Neural cell (in vitro differentiated cells): ENCODE measurements at regions not wholly inside any gene's neighbourhood (a gene's known extent, or its start where the extent isn't known, plus 50 kb on each side); places are given as distances from the start of the nearest gene placed in this dataset.

Source experiments
- H2AFZ ChIP-seq: fragments of 200-600, 300-800 bp; sonication (generic), shearing (Covaris generic); 2 replicates; pipeline ENCODE4 v1.6.0; 2014; ENCODE audit warnings: low read depth, mild to moderate bottlenecking, antibody characterized with exemption, low read length, moderate library complexity
- H3F3A ChIP-seq: fragments of 200-600 bp; shearing (Covaris generic); 2 replicates; pipeline ENCODE4 v1.6.1; 2016; ENCODE audit warnings: mild to moderate bottlenecking, moderate library complexity, mixed read lengths, antibody characterized with exemption, low read length; ENCODE audit not compliant: insufficient read depth, poor library complexity, severe bottlenecking
- H3K27ac ChIP-seq: fragments of 200-600, 300-800 bp; sonication (generic), shearing (Covaris generic); 2 replicates; pipeline ENCODE4 v1.5.1; 2014; ENCODE audit warnings: mild to moderate bottlenecking, low read length, moderate library complexity
- H3K27me3 ChIP-seq: fragments of 300-800, 200-600 bp; sonication (generic), shearing (Covaris generic); 2 replicates; pipeline ENCODE4 v1.6.0; 2014; ENCODE audit warnings: mild to moderate bottlenecking, low read depth, low read length, moderate library complexity; ENCODE audit not compliant: insufficient read depth
- H3K36me3 ChIP-seq: fragments of 300-800, 200-600 bp; sonication (generic), shearing (Covaris generic); 2 replicates; pipeline ENCODE4 v1.5.1; 2014; ENCODE audit warnings: mild to moderate bottlenecking, antibody characterized with exemption, low read length, moderate library complexity; ENCODE audit not compliant: insufficient read depth
- H3K4me2 ChIP-seq: fragments of 300-800, 200-600 bp; sonication (generic), shearing (Covaris generic); 2 replicates; pipeline ENCODE4 v1.6.0; 2014; ENCODE audit warnings: mild to moderate bottlenecking, low read length
- H3K4me3 ChIP-seq: fragments of 300-800, 200-600 bp; sonication (generic), shearing (Covaris generic); 2 replicates; pipeline ENCODE4 v1.5.1; 2014; ENCODE audit warnings: mild to moderate bottlenecking, low read length, moderate library complexity
- H3K79me2 ChIP-seq: fragments of 200-600 bp; shearing (Covaris generic); replicated peaks from 2 replicates; pipeline ENCODE4 v1.6.0; 2014; ENCODE audit warnings: mild to moderate bottlenecking, low read length, moderate library complexity; ENCODE audit not compliant: insufficient read depth
- H3K9ac ChIP-seq: fragments of 300-800, 200-600 bp; sonication (generic), shearing (Covaris generic); 2 replicates; pipeline ENCODE4 v1.6.1; 2016; ENCODE audit warnings: mild to moderate bottlenecking, low read length, mixed read lengths
- H3K9me2 ChIP-seq: fragments of 200-600 bp; shearing (Covaris generic); 2 replicates; pipeline ENCODE4 v1.6.1; 2016; ENCODE audit warnings: mild to moderate bottlenecking, low read length, mixed read lengths; ENCODE audit not compliant: insufficient read depth
- H3K9me3 ChIP-seq: fragments of 200-600, 300-800 bp; sonication (generic), shearing (Covaris generic); 2 replicates; pipeline ENCODE4 v1.6.1; 2016; ENCODE audit warnings: mild to moderate bottlenecking, mixed run types, low read length, moderate library complexity, mixed read lengths
- H4K20me1 ChIP-seq: fragments of 200-600 bp; shearing (Covaris generic); 2 replicates; pipeline ENCODE4 v1.6.1; 2016; ENCODE audit warnings: mild to moderate bottlenecking, mixed run types; ENCODE audit not compliant: insufficient read depth
- CTCF ChIP-seq: fragments of 450-650 bp; IDR thresholded peaks from 2 replicates; pipeline ENCODE4 v1.5.1; 2014; ENCODE audit warnings: antibody characterized with exemption, mild to moderate bottlenecking, moderate library complexity; ENCODE audit not compliant: poor library complexity, severe bottlenecking
- EP300 ChIP-seq: fragments of 450-650 bp; conservative IDR thresholded peaks from 2 replicates; pipeline ENCODE4 v1.6.1; 2014; ENCODE audit warnings: antibody characterized with exemption, mild to moderate bottlenecking, moderate library complexity; ENCODE audit not compliant: poor library complexity, severe bottlenecking
- EZH2 ChIP-seq: fragments of 200-600, 300-800 bp; shearing (Covaris generic), sonication (generic); IDR thresholded peaks from 2 replicates; pipeline ENCODE4 v1.6.1; 2014; ENCODE audit warnings: antibody characterized with exemption, low read length, borderline replicate concordance, mild to moderate bottlenecking; ENCODE audit not compliant: insufficient read depth, poor library complexity, severe bottlenecking
- MXI1 ChIP-seq: fragments of 450-650 bp; conservative IDR thresholded peaks from 2 replicates; pipeline ENCODE4 v1.6.1; 2014; ENCODE audit warnings: antibody characterized with exemption, mild to moderate bottlenecking; ENCODE audit not compliant: poor library complexity, severe bottlenecking
- POLR2AphosphoS5 ChIP-seq: IDR thresholded peaks from 2 replicates; pipeline ENCODE4 v1.6.1; 2012
- RAD21 ChIP-seq: fragments of 450-650 bp; conservative IDR thresholded peaks from 2 replicates; pipeline ENCODE4 v1.6.1; 2014; ENCODE audit warnings: antibody characterized with exemption, mild to moderate bottlenecking, moderate library complexity
- SMC3 ChIP-seq: fragments of 450-650 bp; conservative IDR thresholded peaks from 2 replicates; pipeline ENCODE4 v1.6.1; 2014; ENCODE audit warnings: antibody characterized with exemption, mild to moderate bottlenecking, moderate library complexity; ENCODE audit not compliant: poor library complexity
- TAF1 ChIP-seq: IDR thresholded peaks from 2 replicates; pipeline ENCODE4 v1.6.1; 2012; ENCODE audit warnings: low read depth
- TF ChIP-seq, protein P1 (sequence below): IDR thresholded peaks from 2 replicates; pipeline ENCODE4 v1.6.1; 2012; ENCODE audit warnings: borderline replicate concordance

GRCh38 chr5:58259685-58260152 is 200.2 kb downstream of the PLK2 start:
- Histone ChIP-seq H3K9me3 (no peaks in the 10 kb centered on the region), H3F3A (no peaks in the 10 kb centered on the region), H3K36me3 (no peaks in the 10 kb centered on the region), H3K4me2 (no peak overlapping the region), H3K27me3 (no peaks in the 10 kb centered on the region), H3K9ac (no peak overlapping the region), H3K4me3 (no peak overlapping the region), H4K20me1 (no peaks in the 10 kb centered on the region), H3K79me2 (no peaks in the 10 kb centered on the region), H3K27ac (no peak overlapping the region), H3K9me2 (no peaks in the 10 kb centered on the region), H2AFZ (no peak overlapping the region)
- TF ChIP-seq RAD21 = no peak
- TF ChIP-seq, protein P1, sequence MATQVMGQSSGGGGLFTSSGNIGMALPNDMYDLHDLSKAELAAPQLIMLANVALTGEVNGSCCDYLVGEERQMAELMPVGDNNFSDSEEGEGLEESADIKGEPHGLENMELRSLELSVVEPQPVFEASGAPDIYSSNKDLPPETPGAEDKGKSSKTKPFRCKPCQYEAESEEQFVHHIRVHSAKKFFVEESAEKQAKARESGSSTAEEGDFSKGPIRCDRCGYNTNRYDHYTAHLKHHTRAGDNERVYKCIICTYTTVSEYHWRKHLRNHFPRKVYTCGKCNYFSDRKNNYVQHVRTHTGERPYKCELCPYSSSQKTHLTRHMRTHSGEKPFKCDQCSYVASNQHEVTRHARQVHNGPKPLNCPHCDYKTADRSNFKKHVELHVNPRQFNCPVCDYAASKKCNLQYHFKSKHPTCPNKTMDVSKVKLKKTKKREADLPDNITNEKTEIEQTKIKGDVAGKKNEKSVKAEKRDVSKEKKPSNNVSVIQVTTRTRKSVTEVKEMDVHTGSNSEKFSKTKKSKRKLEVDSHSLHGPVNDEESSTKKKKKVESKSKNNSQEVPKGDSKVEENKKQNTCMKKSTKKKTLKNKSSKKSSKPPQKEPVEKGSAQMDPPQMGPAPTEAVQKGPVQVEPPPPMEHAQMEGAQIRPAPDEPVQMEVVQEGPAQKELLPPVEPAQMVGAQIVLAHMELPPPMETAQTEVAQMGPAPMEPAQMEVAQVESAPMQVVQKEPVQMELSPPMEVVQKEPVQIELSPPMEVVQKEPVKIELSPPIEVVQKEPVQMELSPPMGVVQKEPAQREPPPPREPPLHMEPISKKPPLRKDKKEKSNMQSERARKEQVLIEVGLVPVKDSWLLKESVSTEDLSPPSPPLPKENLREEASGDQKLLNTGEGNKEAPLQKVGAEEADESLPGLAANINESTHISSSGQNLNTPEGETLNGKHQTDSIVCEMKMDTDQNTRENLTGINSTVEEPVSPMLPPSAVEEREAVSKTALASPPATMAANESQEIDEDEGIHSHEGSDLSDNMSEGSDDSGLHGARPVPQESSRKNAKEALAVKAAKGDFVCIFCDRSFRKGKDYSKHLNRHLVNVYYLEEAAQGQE = no peak
- TF ChIP-seq CTCF = no peak
- TF ChIP-seq EZH2 = no peak
- TF ChIP-seq TAF1 = no peak
- TF ChIP-seq MXI1 = no peak
- no peak for TF ChIP-seq POLR2AphosphoS5
- no peak for TF ChIP-seq EP300
- no peak for TF ChIP-seq SMC3

DNA sequence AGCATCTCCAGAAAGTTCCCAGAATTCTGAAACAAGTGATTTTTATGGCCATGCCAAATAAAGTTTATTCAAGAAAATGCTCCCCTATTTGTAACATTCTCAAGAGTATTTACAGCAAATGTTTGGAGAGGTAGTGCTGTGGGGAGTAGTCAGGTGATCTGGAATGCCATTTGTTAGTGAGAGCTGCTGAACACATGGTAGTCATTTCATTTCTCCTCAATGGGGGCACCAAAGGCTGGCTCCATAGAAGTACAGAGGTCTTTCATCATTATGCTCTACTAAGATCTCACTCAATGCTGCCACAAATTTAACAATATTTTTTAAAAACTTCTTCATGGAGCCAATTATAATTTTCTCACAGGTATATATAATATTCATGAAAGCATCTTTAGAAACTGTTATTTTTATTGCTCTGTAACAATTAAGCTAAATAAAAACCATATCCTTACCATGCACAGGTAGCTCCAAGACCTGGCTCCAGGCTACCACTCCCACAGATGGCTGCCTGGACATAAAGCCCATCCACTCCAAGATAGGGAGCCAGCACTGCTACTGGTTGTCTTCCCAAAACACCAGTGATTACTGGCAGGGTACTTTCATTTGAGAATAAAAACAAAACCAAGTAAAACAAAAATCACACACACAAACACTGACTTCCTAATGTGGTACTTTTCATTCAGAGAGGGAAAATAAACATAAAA is 200.8 kb downstream of the PLK2 start:
- no peak overlapping the region for H2AFZ ChIP-seq
- H3K27me3 ChIP-seq = no peaks in the 10 kb centered on the region
- H3K36me3 ChIP-seq = no peaks in the 10 kb centered on the region
- no peak overlapping the region for H3K9ac ChIP-seq
- H3K79me2 ChIP-seq = no peaks in the 10 kb centered on the region
- H3K4me2 ChIP-seq = no peak overlapping the region
- no peaks in the 10 kb centered on the region for H3F3A ChIP-seq
- H3K4me3 ChIP-seq = no peak overlapping the region
- H4K20me1 ChIP-seq = no peaks in the 10 kb centered on the region
- no peaks in the 10 kb centered on the region for H3K9me2 ChIP-seq
- H3K9me3 ChIP-seq = no peaks in the 10 kb centered on the region
- H3K27ac ChIP-seq = no peak overlapping the region
- TF ChIP-seq EP300 = no peak
- TF ChIP-seq TAF1 = no peak
- no peak for TF ChIP-seq SMC3
- TF ChIP-seq, protein P1 = no peak
- no peak for TF ChIP-seq EZH2
- TF ChIP-seq MXI1 = no peak
- no peak for TF ChIP-seq POLR2AphosphoS5
- TF ChIP-seq CTCF = no peak
- TF ChIP-seq RAD21 = no peak
